ENCODE measurements at regions not wholly inside any gene's neighbourhood (a gene's known extent, or its start where the extent isn't known, plus 50 kb on each side); places are given as distances from the start of the nearest gene placed in this dataset.

DNA sequence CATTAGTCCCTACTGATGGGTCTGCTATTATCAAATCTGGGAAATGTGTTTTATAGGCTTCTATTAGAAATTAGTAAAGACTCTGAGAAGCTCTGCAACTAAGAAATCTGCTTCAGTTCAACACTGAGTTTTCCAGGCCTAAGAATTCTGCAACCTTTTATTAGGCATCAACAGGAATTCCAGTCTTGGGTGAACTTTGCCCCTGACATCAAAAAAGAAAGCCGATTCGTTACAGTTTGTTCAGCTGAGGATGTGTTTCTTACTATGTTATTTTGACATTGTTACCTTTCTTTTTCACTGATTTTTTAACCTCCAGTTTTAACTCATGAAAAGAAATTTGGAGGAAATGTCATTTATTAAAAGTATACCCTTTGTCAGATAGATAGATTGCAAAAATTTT is 131.5 kb upstream of the KCNH8 start:
- DNase-seq (ENCODE audit: low spot score in 2 of 2): no peak
- Histone ChIP-seq H3K4me3 (no peak overlapping the region), H3K27me3 (no peaks in the 10 kb centered on the region), H3K9me3 (no peaks in the 10 kb centered on the region), H3K27ac (no peak overlapping the region), H3K4me1 (no peaks in the 10 kb centered on the region), H3K36me3 (no peaks in the 10 kb centered on the region)
- TF ChIP-seq, protein P1, sequence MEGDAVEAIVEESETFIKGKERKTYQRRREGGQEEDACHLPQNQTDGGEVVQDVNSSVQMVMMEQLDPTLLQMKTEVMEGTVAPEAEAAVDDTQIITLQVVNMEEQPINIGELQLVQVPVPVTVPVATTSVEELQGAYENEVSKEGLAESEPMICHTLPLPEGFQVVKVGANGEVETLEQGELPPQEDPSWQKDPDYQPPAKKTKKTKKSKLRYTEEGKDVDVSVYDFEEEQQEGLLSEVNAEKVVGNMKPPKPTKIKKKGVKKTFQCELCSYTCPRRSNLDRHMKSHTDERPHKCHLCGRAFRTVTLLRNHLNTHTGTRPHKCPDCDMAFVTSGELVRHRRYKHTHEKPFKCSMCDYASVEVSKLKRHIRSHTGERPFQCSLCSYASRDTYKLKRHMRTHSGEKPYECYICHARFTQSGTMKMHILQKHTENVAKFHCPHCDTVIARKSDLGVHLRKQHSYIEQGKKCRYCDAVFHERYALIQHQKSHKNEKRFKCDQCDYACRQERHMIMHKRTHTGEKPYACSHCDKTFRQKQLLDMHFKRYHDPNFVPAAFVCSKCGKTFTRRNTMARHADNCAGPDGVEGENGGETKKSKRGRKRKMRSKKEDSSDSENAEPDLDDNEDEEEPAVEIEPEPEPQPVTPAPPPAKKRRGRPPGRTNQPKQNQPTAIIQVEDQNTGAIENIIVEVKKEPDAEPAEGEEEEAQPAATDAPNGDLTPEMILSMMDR (IDR thresholded peaks at IDR 0.05): no peak
- TF ChIP-seq EP300 (IDR thresholded peaks at IDR 0.05) (no peak), POLR2A (IDR thresholded peaks at IDR 0.05) (no peak), POLR2AphosphoS5 (IDR thresholded peaks at IDR 0.05) (no peak)
- 87% methylated on average over 2 of the region's 2 CpGs for WGBS

DNA sequence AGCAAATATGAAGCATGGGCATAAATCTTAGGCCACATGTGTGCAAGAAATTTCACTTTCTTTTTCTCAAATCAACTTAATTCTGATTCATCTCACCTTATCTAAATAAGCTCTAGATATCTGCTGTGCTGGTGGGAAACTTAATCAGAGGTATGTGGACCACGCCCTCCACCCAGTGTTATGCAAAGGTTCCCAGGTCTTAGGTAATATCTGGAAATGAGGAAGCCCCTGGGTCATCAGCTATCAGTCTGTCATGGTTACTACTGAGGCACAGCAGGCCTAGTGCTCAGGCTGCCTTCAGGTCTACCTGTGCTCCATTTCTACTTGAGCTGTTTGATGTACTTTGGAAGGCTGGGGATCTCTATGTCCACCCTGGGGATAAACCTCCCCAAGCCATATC is 134.4 kb upstream of the KCNH8 start:
- TF ChIP-seq, protein P1 (IDR thresholded peaks at IDR 0.05): no peak
- TF ChIP-seq EP300 (IDR thresholded peaks at IDR 0.05) (no peak), POLR2A (IDR thresholded peaks at IDR 0.05) (no peak), POLR2AphosphoS5 (IDR thresholded peaks at IDR 0.05) (no peak)
- H3K4me1 ChIP-seq: no peaks in the 10 kb centered on the region
- no peaks in the 10 kb centered on the region for H3K9me3 ChIP-seq
- 60% methylated on average over 1 of the region's 1 CpG for WGBS
- no peaks in the 10 kb centered on the region for H3K36me3 ChIP-seq
- DNase-seq (ENCODE audit: low spot score in 2 of 2): no peak
- no peak overlapping the region for H3K4me3 ChIP-seq
- H3K27me3 ChIP-seq: no peaks in the 10 kb centered on the region
- no peak overlapping the region for H3K27ac ChIP-seq

DNA sequence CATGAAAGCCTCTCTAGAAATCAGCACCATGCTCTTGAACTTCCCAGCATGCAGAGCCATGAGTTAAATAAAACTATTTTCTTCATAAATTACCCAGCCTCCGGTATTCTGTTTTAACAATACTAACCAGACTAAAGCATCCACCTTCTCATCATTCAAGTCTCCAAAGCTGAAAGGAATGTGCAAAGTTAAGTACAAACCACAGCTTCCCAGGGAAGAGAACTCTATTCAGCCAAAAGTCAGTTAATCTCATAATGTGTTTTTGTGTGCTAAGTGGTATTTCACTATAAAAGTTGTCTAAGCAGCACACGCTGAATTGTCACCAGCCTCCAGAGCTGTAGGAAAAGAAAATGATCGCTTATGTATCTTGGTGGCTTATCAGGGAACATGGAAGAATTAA is 135.5 kb upstream of the KCNH8 start:
- no peaks in the 10 kb centered on the region for H3K4me1 ChIP-seq
- DNase-seq (ENCODE audit: low spot score in 2 of 2): no peak
- TF ChIP-seq EP300 (IDR thresholded peaks at IDR 0.05) (no peak), POLR2A (IDR thresholded peaks at IDR 0.05) (no peak), POLR2AphosphoS5 (IDR thresholded peaks at IDR 0.05) (no peak)
- TF ChIP-seq, protein P1 (IDR thresholded peaks at IDR 0.05): no peak
- no peaks in the 10 kb centered on the region for H3K27me3 ChIP-seq
- no peaks in the 10 kb centered on the region for H3K36me3 ChIP-seq
- no peak overlapping the region for H3K27ac ChIP-seq
- 85% methylated on average over 3 of the region's 3 CpGs for WGBS
- H3K4me3 ChIP-seq: no peak overlapping the region
- H3K9me3 ChIP-seq: no peaks in the 10 kb centered on the region

DNA sequence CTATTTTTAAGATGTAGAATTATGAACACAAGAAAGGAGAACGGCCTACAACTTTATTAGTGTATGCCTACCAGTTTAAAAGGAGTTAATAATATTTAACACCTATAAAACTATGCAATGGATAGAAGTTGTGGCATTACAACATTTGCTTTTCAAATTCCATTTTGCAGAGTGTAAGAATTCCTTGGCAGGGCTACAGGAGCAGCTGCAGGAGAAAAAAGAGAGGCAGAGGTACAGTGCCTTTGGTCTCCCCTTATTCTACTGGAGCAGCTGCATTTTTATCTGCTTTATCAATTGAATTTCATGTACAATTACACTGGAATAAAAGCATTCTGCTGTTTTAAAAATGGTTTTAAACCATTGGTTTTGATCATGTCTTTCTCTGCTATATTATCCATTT is 145.7 kb upstream of the KCNH8 start:
- H3K4me3 ChIP-seq: no peak overlapping the region
- H3K36me3 ChIP-seq: no peaks in the 10 kb centered on the region
- DNase-seq (ENCODE audit: low spot score in 2 of 2): no peak
- 57% methylated on average over 1 of the region's 1 CpG for WGBS
- no peak overlapping the region for H3K27ac ChIP-seq
- no peaks in the 10 kb centered on the region for H3K9me3 ChIP-seq
- no peaks in the 10 kb centered on the region for H3K27me3 ChIP-seq
- H3K4me1 ChIP-seq: no peaks in the 10 kb centered on the region
- TF ChIP-seq, protein P1 (IDR thresholded peaks at IDR 0.05): no peak
- TF ChIP-seq POLR2A (IDR thresholded peaks at IDR 0.05) (no peak), EP300 (IDR thresholded peaks at IDR 0.05) (no peak), POLR2AphosphoS5 (IDR thresholded peaks at IDR 0.05) (no peak)

DNA sequence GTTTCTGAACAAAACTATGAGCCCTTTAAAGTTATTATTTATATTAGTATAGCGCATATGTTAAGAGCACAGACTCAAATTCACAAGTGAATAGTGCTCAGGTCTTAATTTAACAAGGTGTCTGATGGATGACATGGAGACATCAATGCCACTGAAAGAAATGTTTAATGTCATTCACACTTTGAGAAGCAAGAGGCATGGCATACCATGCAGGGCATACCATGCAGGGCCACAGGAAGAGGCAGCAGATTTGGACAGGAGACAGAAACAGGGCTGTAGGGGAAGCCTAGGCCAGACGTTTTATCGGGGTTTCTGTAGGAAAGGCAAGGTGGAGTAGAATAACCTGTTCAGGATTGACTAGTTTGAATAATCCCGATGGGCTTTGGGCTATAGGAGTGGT is 150.2 kb upstream of the KCNH8 start:
- no peak overlapping the region for H3K4me3 ChIP-seq
- 85% methylated on average over 4 of the region's 4 CpGs for WGBS
- no peaks in the 10 kb centered on the region for H3K27me3 ChIP-seq
- TF ChIP-seq, protein P1 (IDR thresholded peaks at IDR 0.05): no peak
- TF ChIP-seq POLR2AphosphoS5 (IDR thresholded peaks at IDR 0.05): no peak
- no peak for TF ChIP-seq EP300 (IDR thresholded peaks at IDR 0.05)
- TF ChIP-seq POLR2A (IDR thresholded peaks at IDR 0.05): no peak
- H3K27ac ChIP-seq: no peak overlapping the region
- no peaks in the 10 kb centered on the region for H3K4me1 ChIP-seq
- no peaks in the 10 kb centered on the region for H3K9me3 ChIP-seq
- H3K36me3 ChIP-seq: no peaks in the 10 kb centered on the region
- no peak for DNase-seq (ENCODE audit: low spot score in 2 of 2)

Measured in suprapubic skin (tissue), 4 donors.